ENCODE measurements at regions not wholly inside any gene's neighbourhood (a gene's known extent, or its start where the extent isn't known, plus 50 kb on each side); places are given as distances from the start of the nearest gene placed in this dataset.
A peak's percentile ranks its signal among the peaks of the same experiment; 100 is the strongest.
"Not testable (repeated sequence)": the region's sequence is repeated elsewhere in the genome, so short reads cannot be mapped to it uniquely, and the experiment has no call there.

DNA sequence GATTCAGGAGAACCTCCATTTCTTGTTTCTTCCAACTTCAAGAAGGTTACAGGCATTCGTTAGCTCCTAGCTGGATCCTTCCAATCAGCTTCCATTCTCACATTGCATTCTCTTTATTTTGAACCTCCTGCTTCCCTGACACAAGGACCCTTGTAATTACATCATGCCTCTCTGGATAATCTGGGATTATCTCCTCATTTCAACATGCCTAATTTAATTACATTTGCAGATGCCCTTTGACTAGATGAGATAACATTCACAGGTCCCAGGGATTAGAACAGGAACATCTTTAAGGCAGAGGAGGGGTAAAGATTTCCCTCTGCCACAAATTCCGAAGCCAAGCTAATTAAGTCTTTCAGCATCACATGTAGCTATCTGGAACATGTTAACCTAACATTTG lies 753.8 kb upstream of the PCDH7 start:
- no peak for DNase-seq

GRCh38 chr4:29970626-29971025 lies 749.5 kb upstream of the PCDH7 start:
- DNase-seq = no peak

- DNase-seq = no peak
These were observed 748.0 kb upstream of the PCDH7 start for GRCh38 chr4:29972121-29972520.

DNA sequence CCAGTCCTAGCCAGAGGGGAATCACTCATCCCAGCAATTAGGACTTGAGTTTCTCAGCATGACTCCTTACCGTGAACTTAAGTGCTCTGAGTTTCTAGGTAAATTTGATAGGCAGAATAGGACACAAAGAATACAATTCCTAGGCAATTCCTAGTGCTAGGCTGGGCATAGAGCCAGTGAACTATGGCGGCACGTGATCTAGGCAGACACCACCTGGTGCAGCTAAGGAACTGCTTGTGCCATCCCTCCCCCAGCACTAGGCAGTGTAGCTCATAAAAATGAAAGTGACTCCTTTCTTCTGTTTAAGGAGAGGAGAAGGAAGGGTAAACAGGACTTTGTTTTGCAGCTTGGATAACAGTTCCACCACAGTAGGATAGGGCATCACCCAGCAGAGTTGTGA lies 736.3 kb upstream of the PCDH7 start:
- no peak for DNase-seq

- DNase-seq = no peak
These were observed 718.5 kb upstream of the PCDH7 start for GRCh38 chr4:30001628-30002027.

DNA sequence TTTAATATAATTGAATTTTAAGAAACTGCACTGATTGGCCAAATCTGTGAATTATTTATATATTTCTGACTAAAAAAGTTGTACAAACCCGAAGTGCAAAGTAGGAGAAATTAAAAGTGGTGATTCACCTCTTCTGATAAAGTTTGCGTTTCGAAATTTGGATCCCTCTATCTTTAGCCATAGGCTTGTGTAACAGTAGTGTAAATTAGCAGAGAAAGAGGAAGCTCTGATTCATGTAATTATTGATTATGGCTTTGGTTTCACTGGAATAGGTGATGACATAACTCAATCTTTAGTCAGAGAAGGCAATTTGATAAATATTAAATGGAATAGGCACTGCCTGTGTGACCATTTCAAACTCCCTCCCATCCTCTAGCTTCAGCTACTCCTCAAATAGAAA lies 717.8 kb upstream of the PCDH7 start:
- no peak for DNase-seq

GRCh38 chr4:30005995-30006394 lies 714.2 kb upstream of the PCDH7 start:
- DNase-seq = no peak

DNA sequence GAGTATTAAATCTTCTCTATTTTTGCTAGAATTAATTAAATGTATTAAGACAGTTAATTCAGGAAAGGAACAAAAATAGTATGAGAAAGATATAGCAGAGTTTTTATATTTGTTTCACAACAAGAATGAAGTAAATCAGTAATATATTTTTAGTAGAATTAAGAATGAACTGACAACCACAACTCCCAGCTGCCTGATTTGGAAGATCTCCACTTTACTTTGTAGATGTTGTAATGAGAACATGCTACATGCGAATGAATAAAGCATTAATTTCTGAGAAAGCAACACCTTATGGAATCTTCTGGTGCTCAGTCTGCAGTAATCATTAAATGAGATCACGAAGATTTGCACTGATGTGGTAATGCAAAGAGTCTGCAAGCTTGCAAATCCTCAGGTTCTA lies 695.6 kb upstream of the PCDH7 start:
- DNase-seq = no peak

- DNase-seq = no peak
These were observed 691.3 kb upstream of the PCDH7 start for GRCh38 chr4:30028826-30029225.

- DNase-seq = no peak
These were observed 664.0 kb upstream of the PCDH7 start for GRCh38 chr4:30056016-30056766.

- no peak for DNase-seq
These were observed 651.9 kb upstream of the PCDH7 start for GRCh38 chr4:30068234-30068633.

GRCh38 chr4:30073011-30073710 lies 647.0 kb upstream of the PCDH7 start:
- DNase-seq = no peak

- not testable (repeated sequence) for DNase-seq
These were observed 627.6 kb upstream of the PCDH7 start for GRCh38 chr4:30092420-30093128.

GRCh38 chr4:30094887-30095286 lies 625.3 kb upstream of the PCDH7 start:
- peak; percentile 18 for DNase-seq

- DNase-seq = peak; percentile 8
These were observed 616.7 kb upstream of the PCDH7 start for GRCh38 chr4:30103455-30103854.

GRCh38 chr4:30116401-30116800 lies 603.8 kb upstream of the PCDH7 start:
- no peak for DNase-seq

- no peak for DNase-seq
These were observed 602.7 kb upstream of the PCDH7 start for GRCh38 chr4:30117433-30117832.

- no peak for DNase-seq
These were observed 597.5 kb upstream of the PCDH7 start for GRCh38 chr4:30122711-30123110.

GRCh38 chr4:30124621-30125020 lies 595.5 kb upstream of the PCDH7 start:
- DNase-seq = not testable (repeated sequence)

DNA sequence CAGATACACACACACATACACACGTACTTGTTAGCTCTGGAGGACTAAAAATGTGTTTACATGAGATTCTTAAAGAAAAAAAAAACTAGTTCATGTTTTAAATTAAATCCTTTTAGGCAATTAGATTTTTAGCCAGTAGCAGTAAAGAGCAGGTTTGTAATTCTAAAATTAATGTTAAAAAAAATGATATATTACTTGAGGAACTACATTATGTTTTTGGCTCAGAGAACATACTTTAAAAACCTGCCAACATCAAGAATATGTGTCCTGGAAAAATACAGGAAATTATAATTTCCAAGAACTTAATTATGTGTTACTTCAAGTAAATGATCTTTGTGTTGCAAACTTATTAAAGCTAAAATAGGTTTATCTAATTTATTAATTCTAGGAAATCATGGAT lies 594.3 kb upstream of the PCDH7 start:
- no peak for DNase-seq

GRCh38 chr4:30126351-30126750 lies 593.8 kb upstream of the PCDH7 start:
- DNase-seq = no peak

DNA sequence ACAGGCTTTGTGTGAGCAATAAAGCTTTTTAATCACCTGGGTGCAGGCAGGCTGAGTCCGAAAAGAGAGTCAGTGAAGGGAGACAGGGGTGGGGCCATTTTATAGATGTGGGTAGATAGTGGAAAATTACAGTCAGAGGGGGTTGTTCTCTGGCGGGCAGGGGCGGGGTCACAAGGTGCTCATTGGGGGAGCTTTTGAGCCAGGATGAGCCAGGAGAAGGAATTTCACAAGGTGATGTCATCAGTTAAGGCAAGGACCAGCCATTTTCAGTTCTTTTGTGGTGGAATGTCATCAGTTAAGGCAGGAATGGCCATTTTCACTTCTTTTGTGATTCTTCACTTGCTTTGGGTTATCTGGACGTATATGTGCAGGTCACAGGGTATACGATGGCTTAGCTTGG lies 571.3 kb upstream of the PCDH7 start:
- DNase-seq = not testable (repeated sequence)

DNA sequence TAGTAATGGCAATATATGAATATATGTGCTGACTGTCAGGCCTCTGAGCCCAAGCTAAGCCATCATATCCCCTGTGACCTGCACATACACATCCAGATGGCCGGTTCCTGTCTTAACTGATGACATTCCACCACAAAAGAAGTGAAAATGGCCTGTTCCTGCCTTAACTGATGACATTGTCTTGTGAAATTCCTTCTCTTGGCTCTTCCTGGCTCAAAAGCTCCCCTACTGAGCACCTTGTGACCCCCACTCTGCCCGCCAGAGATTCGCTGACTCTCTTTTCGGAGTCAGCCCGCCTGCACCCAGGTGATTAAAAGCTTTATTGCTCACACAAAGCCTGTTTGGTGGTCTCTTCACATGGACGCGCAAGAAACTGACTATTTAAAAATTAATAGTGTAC lies 570.6 kb upstream of the PCDH7 start:
- DNase-seq = not testable (repeated sequence)

DNA sequence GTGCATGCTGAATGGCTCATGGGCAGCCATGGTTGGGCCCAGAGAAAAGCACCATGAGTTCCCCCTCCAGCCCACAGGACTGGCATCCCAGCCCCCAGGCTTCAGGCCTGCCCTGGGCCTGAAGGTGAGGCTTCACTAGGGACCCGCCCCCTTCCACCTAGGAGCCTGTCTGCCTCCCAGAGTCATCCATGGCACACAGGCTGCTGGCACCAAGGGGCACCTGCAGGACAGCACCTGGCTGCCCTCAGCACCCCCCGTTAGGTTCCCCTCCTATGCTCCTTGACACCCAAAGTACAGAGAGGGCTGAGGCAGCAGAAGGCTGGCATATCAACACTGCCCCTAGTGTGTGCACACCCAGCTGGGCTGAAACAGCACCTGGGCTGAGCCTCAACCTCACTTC lies 566.7 kb upstream of the PCDH7 start:
- DNase-seq = no peak

Data from fibroblast of skin of back (primary cell).